Brain microvascular endothelial cell (primary cell): ENCODE measurements at regions not wholly inside any gene's neighbourhood (a gene's known extent, or its start where the extent isn't known, plus 50 kb on each side); places are given as distances from the start of the nearest gene placed in this dataset.
A peak's percentile ranks its signal among the peaks of the same experiment; 100 is the strongest.

ENCODE experiments used
- DNase-seq: peaks from one replicate; pipeline ENCODE4 v3.0.0-alpha.2; 2020
- H3K27ac ChIP-seq: fragments of 250-450 bp; sonication (Bioruptor Pico); 2 replicates; pipeline ENCODE4 v1.5.1; 2020; ENCODE audit warnings: mild to moderate bottlenecking, moderate library complexity
- H3K27me3 ChIP-seq: fragments of 250-450 bp; sonication (Bioruptor Pico); replicated peaks from 2 replicates; pipeline ENCODE4 v1.5.1; 2020; ENCODE audit warnings: mild to moderate bottlenecking
- H3K36me3 ChIP-seq: fragments of 250-450 bp; sonication (Bioruptor Pico); replicated peaks from 2 replicates; pipeline ENCODE4 v1.5.1; 2020; ENCODE audit warnings: mild to moderate bottlenecking
- H3K4me3 ChIP-seq: 2 replicates; pipeline ENCODE4 v1.5.1; 2011; ENCODE audit warnings: low read depth, mild to moderate bottlenecking, control low read depth, low read length, moderate library complexity
- in situ Hi-C: cut with HindIII; loops from 2 replicates; pipeline ENCODE4 v1.10.0; 2017; ENCODE audit warnings: low sequenced_read_pairs, low pct_ligation_motif_present
- TF ChIP-seq, protein P1 (sequence below): IDR thresholded peaks from 2 replicates; pipeline ENCODE4 v1.5.1; 2011; ENCODE audit warnings: low read depth, mild to moderate bottlenecking, moderate library complexity, low read length, control low read depth, inconsistent platforms; ENCODE audit errors: missing control alignments

DNA sequence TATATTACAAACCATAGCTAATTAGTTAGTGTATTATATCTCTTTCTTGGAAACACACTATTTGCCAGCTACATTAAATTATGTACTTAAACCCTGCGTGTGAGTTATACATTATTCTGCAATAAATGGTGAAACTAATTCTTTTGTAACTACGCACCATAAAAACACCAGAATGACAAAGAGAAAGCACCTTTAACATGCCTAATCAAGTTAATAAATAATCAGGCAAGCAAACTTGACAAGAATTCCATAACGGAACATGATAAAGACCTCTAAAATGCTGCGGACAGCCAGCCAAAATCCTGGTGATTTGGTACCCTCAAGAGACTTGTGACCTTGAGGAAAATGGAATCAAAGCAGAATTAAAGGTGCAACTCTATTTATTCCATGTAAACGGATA, 375.3 kb upstream of the KITLG start:
- Histone ChIP-seq H3K27me3 (no peaks in the 10 kb centered on the region), H3K4me3 (no peak overlapping the region), H3K36me3 (no peaks in the 10 kb centered on the region), H3K27ac (no peak overlapping the region)
- TF ChIP-seq, protein P1, sequence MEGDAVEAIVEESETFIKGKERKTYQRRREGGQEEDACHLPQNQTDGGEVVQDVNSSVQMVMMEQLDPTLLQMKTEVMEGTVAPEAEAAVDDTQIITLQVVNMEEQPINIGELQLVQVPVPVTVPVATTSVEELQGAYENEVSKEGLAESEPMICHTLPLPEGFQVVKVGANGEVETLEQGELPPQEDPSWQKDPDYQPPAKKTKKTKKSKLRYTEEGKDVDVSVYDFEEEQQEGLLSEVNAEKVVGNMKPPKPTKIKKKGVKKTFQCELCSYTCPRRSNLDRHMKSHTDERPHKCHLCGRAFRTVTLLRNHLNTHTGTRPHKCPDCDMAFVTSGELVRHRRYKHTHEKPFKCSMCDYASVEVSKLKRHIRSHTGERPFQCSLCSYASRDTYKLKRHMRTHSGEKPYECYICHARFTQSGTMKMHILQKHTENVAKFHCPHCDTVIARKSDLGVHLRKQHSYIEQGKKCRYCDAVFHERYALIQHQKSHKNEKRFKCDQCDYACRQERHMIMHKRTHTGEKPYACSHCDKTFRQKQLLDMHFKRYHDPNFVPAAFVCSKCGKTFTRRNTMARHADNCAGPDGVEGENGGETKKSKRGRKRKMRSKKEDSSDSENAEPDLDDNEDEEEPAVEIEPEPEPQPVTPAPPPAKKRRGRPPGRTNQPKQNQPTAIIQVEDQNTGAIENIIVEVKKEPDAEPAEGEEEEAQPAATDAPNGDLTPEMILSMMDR: no peak
- DNase-seq: no peak
- in situ Hi-C loops: no loop called here

GRCh38 chr12:88953029-88953586, 372.8 kb upstream of the KITLG start:
- DNase-seq: no peak
- no peaks in the 10 kb centered on the region for H3K36me3 ChIP-seq
- no peaks in the 10 kb centered on the region for H3K27me3 ChIP-seq
- no peak overlapping the region for H3K4me3 ChIP-seq
- TF ChIP-seq, protein P1: no peak
- in situ Hi-C loops: no loop called here
- no peak overlapping the region for H3K27ac ChIP-seq

DNA sequence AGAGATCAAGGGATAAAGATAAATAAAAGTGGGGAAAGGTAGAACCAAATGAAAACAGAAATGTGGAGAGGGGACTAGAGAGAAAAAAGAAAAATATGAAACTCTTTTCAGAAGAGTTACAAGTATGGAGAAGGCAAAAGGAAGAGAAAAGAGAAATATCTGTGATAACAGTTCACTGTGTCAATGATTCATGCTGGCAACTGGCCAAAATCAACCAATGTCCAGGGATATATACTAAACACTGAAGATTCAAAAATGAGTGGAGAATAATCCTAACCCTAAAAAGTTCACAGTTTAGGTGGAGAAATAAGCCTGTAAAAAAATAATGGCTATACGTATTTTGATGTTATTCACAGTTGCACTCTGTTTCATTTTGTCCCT, 372.3 kb upstream of the KITLG start:
- peak; percentile 84 for DNase-seq
- no peaks in the 10 kb centered on the region for H3K27me3 ChIP-seq
- TF ChIP-seq, protein P1: no peak
- H3K36me3 ChIP-seq: no peaks in the 10 kb centered on the region
- H3K27ac ChIP-seq: no peak overlapping the region
- H3K4me3 ChIP-seq: no peak overlapping the region
- in situ Hi-C loops: no loop called here

- TF ChIP-seq, protein P1: no peak
- DNase-seq: no peak
- Histone ChIP-seq H3K36me3 (no peaks in the 10 kb centered on the region), H3K27me3 (no peaks in the 10 kb centered on the region), H3K4me3 (no peak overlapping the region), H3K27ac (no peak overlapping the region)
- in situ Hi-C loops: no loop called here
Measured at GRCh38 chr12:88951860-88952561, 371.7 kb upstream of the KITLG start.

GRCh38 chr12:88951177-88951576, 370.9 kb upstream of the KITLG start:
- H3K27me3 ChIP-seq: no peaks in the 10 kb centered on the region
- TF ChIP-seq, protein P1: no peak
- no peak overlapping the region for H3K4me3 ChIP-seq
- no peak for DNase-seq
- no peaks in the 10 kb centered on the region for H3K36me3 ChIP-seq
- no peak overlapping the region for H3K27ac ChIP-seq
- in situ Hi-C loops: no loop called here
